ENCODE measurements at regions not wholly inside any gene's neighbourhood (a gene's known extent, or its start where the extent isn't known, plus 50 kb on each side); places are given as distances from the start of the nearest gene placed in this dataset.

GRCh38 chr2:158006961-158007719, 94.5 kb upstream of the UPP2 start:
- DNase-seq = peak; percentile 23 to 39
- Histone ChIP-seq H3K36me3 (ENCODE audit: control insufficient read depth, insufficient read depth, low read length) (no peaks in the 10 kb centered on the region), H3K9me3 (ENCODE audit: control insufficient read depth, low read depth, low read length) (no peaks in the 10 kb centered on the region), H3K4me3 (ENCODE audit: low read length) (no peak overlapping the region), H3K4me1 (ENCODE audit: control insufficient read depth, insufficient read depth, low read length) (peaks cover 6% of the 10 kb centered on the region), H3K27me3 (ENCODE audit: control insufficient read depth, insufficient read depth, low read length) (no peaks in the 10 kb centered on the region), H3K27ac (ENCODE audit: low read length) (no peak overlapping the region)
- WGBS (ENCODE audit: insufficient coverage, low lambda C conversion rate) = no CpG with 5 or more reads among the region's 9 CpGs

GRCh38 chr2:158004126-158004764, 97.4 kb upstream of the UPP2 start:
- 83% methylated on average over 3 of the region's 8 CpGs for WGBS (ENCODE audit: insufficient coverage, low lambda C conversion rate)

GRCh38 chr2:158002079-158002478, 99.6 kb upstream of the UPP2 start:
- DNase-seq = no peak

More at GRCh38 chr2:158004126-158004764, 97.4 kb upstream of the UPP2 start:
- H3K9me3 ChIP-seq (ENCODE audit: control insufficient read depth, low read depth, low read length) = no peaks in the 10 kb centered on the region
- H3K36me3 ChIP-seq (ENCODE audit: control insufficient read depth, insufficient read depth, low read length) = no peaks in the 10 kb centered on the region
- H3K4me1 ChIP-seq (ENCODE audit: control insufficient read depth, insufficient read depth, low read length) = peaks cover 3% of the 10 kb centered on the region
- no peaks in the 10 kb centered on the region for H3K27me3 ChIP-seq (ENCODE audit: control insufficient read depth, insufficient read depth, low read length)
- no peak for DNase-seq
- H3K4me3 ChIP-seq (ENCODE audit: low read length) = no peak overlapping the region
- H3K27ac ChIP-seq (ENCODE audit: low read length) = no peak overlapping the region

GRCh38 chr2:157996799-157997198, 104.9 kb upstream of the UPP2 start:
- no peak for DNase-seq
- H3K27ac ChIP-seq (ENCODE audit: low read length) = no peak overlapping the region
- no peaks in the 10 kb centered on the region for H3K9me3 ChIP-seq (ENCODE audit: control insufficient read depth, low read depth, low read length)
- no peaks in the 10 kb centered on the region for H3K36me3 ChIP-seq (ENCODE audit: control insufficient read depth, insufficient read depth, low read length)
- H3K4me1 ChIP-seq (ENCODE audit: control insufficient read depth, insufficient read depth, low read length) = no peaks in the 10 kb centered on the region
- WGBS (ENCODE audit: insufficient coverage, low lambda C conversion rate) = 0% methylated on average over 1 of the region's 1 CpG
- H3K4me3 ChIP-seq (ENCODE audit: low read length) = no peak overlapping the region
- no peaks in the 10 kb centered on the region for H3K27me3 ChIP-seq (ENCODE audit: control insufficient read depth, insufficient read depth, low read length)

More at GRCh38 chr2:158002079-158002478, 99.6 kb upstream of the UPP2 start:
- H3K4me3 ChIP-seq (ENCODE audit: low read length) = no peak overlapping the region
- H3K36me3 ChIP-seq (ENCODE audit: control insufficient read depth, insufficient read depth, low read length) = no peaks in the 10 kb centered on the region
- no peak overlapping the region for H3K27ac ChIP-seq (ENCODE audit: low read length)
- H3K4me1 ChIP-seq (ENCODE audit: control insufficient read depth, insufficient read depth, low read length) = no peaks in the 10 kb centered on the region
- H3K27me3 ChIP-seq (ENCODE audit: control insufficient read depth, insufficient read depth, low read length) = no peaks in the 10 kb centered on the region
- no CpG with 5 or more reads among the region's 4 CpGs for WGBS (ENCODE audit: insufficient coverage, low lambda C conversion rate)
- H3K9me3 ChIP-seq (ENCODE audit: control insufficient read depth, low read depth, low read length) = no peaks in the 10 kb centered on the region

DNA sequence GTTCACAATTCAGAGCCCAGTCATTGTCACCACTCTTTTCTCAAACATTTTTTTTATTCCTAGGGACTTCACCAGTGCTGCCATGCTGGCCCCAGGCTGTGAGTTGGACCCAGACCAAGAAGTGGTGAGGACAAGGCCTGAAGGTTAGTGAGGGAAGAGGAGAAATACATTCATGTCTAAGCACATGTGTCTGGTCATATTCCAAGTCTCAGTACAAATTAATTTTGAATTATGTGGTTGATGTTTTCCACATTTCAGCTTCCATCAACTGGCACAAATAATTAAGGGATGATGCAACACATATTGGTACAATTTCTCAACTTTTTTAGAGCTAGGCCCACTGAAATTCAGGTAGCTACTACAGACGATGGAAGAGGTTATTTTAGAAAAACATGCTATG, 106.6 kb upstream of the UPP2 start:
- Histone ChIP-seq H3K9me3 (ENCODE audit: control insufficient read depth, low read depth, low read length) (no peaks in the 10 kb centered on the region), H3K36me3 (ENCODE audit: control insufficient read depth, insufficient read depth, low read length) (no peaks in the 10 kb centered on the region), H3K27ac (ENCODE audit: low read length) (no peak overlapping the region), H3K27me3 (ENCODE audit: control insufficient read depth, insufficient read depth, low read length) (no peaks in the 10 kb centered on the region), H3K4me3 (ENCODE audit: low read length) (no peak overlapping the region), H3K4me1 (ENCODE audit: control insufficient read depth, insufficient read depth, low read length) (no peaks in the 10 kb centered on the region)
- WGBS (ENCODE audit: insufficient coverage, low lambda C conversion rate) = 100% methylated on average over 1 of the region's 1 CpG
- DNase-seq = no peak

DNA sequence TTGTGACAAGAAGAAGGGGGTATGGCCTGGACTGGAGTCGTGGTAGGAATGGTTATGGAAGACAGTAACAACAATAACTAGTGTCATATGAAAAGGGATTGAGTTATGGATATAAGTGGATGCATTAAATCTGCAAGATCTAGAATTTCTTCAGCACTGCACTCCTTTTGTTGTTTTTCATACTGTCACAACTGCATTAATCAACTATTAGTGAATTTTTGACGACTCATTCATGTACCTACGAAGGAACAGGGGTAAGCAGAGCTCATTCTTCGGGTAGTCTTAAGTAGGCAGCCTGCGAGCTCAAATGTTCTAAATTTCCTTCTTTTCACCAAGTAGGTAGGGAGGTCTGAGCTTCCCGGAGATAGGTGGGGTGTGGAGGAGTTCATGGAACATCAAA, 109.7 kb upstream of the UPP2 start:
- WGBS (ENCODE audit: insufficient coverage, low lambda C conversion rate) = 100% methylated on average over 1 of the region's 6 CpGs
- Histone ChIP-seq H3K9me3 (ENCODE audit: control insufficient read depth, low read depth, low read length) (no peaks in the 10 kb centered on the region), H3K4me3 (ENCODE audit: low read length) (no peak overlapping the region), H3K4me1 (ENCODE audit: control insufficient read depth, insufficient read depth, low read length) (no peaks in the 10 kb centered on the region), H3K36me3 (ENCODE audit: control insufficient read depth, insufficient read depth, low read length) (no peaks in the 10 kb centered on the region), H3K27ac (ENCODE audit: low read length) (no peak overlapping the region), H3K27me3 (ENCODE audit: control insufficient read depth, insufficient read depth, low read length) (no peaks in the 10 kb centered on the region)
- no peak for DNase-seq

DNA sequence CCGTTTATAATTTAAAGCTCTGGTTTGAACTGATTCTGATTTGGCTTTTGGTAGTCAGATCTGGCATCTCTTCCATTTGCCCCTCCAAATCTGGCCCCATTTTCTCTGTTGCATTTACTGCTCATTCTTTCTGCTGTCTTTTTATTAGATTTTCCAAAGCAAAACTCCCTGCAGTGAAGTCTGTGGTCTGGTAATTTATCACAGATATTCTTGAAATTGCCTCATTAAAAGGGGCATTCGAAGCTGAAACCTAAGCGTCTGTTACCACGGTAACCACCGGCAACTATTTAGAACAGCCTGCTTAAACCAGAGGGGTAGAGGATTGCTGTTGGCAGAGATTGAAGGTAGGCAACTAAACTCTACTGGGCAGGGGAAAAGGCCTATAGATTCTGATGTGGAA, 111.5 kb upstream of the UPP2 start:
- DNase-seq = no peak
- 17% methylated on average over 1 of the region's 5 CpGs for WGBS (ENCODE audit: insufficient coverage, low lambda C conversion rate)
- Histone ChIP-seq H3K4me1 (ENCODE audit: control insufficient read depth, insufficient read depth, low read length) (no peaks in the 10 kb centered on the region), H3K9me3 (ENCODE audit: control insufficient read depth, low read depth, low read length) (no peaks in the 10 kb centered on the region), H3K36me3 (ENCODE audit: control insufficient read depth, insufficient read depth, low read length) (no peaks in the 10 kb centered on the region), H3K27ac (ENCODE audit: low read length) (no peak overlapping the region), H3K4me3 (ENCODE audit: low read length) (no peak overlapping the region), H3K27me3 (ENCODE audit: control insufficient read depth, insufficient read depth, low read length) (no peaks in the 10 kb centered on the region)

DNA sequence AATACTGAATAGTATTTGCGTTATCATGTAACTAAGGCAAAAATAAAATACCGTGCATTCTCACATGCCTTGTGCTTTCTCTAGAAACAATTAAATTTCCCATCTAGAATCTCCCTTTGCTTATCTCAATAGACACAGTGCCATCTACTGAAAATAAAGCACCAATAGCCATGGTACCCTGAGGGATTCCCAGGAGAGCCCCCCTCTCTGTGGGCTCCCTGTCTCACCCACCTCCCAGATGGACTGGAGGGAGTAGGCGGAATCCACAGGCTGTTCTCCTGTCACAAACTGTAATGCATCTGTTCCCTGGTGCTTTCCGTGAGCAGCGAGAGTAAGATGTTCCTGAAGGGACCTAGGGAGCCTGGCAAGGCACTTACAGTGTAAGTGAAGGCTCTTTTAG, 112.4 kb upstream of the UPP2 start:
- H3K4me1 ChIP-seq (ENCODE audit: control insufficient read depth, insufficient read depth, low read length) = no peaks in the 10 kb centered on the region
- DNase-seq = no peak
- H3K27me3 ChIP-seq (ENCODE audit: control insufficient read depth, insufficient read depth, low read length) = no peaks in the 10 kb centered on the region
- H3K27ac ChIP-seq (ENCODE audit: low read length) = no peak overlapping the region
- no peak overlapping the region for H3K4me3 ChIP-seq (ENCODE audit: low read length)
- 83% methylated on average over 1 of the region's 5 CpGs for WGBS (ENCODE audit: insufficient coverage, low lambda C conversion rate)
- H3K9me3 ChIP-seq (ENCODE audit: control insufficient read depth, low read depth, low read length) = no peaks in the 10 kb centered on the region
- H3K36me3 ChIP-seq (ENCODE audit: control insufficient read depth, insufficient read depth, low read length) = no peaks in the 10 kb centered on the region

GRCh38 chr2:157986761-157987160, 110.6 kb upstream of the ACVR1 start:
- H3K4me3 ChIP-seq (ENCODE audit: low read length) = no peak overlapping the region
- no peak overlapping the region for H3K27ac ChIP-seq (ENCODE audit: low read length)
- no peaks in the 10 kb centered on the region for H3K36me3 ChIP-seq (ENCODE audit: control insufficient read depth, insufficient read depth, low read length)
- no peaks in the 10 kb centered on the region for H3K9me3 ChIP-seq (ENCODE audit: control insufficient read depth, low read depth, low read length)
- DNase-seq = no peak
- no peaks in the 10 kb centered on the region for H3K27me3 ChIP-seq (ENCODE audit: control insufficient read depth, insufficient read depth, low read length)
- H3K4me1 ChIP-seq (ENCODE audit: control insufficient read depth, insufficient read depth, low read length) = no peaks in the 10 kb centered on the region

DNA sequence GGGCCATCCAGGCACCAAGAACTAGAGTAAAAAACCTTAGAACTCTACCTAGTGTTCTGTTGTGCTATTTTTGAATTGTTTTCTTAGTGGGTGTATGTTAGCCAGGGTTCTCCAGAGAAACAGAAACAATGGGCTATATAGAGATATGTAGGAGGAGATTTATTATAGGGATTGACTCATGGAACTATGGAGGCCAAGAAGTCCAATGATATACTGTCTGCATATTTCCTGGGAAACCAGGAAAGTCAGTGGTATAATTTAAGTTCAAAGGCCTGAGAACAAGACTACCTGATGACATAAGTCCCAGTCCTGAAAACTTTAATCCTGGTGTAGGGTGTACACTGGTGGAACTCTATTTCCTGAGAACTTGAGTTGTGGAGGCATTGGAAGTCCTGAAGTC, 108.7 kb upstream of the ACVR1 start:
- DNase-seq = no peak

GRCh38 chr2:157980020-157980419, 103.9 kb upstream of the ACVR1 start:
- 100% methylated on average over 1 of the region's 4 CpGs for WGBS (ENCODE audit: insufficient coverage, low lambda C conversion rate)
- Histone ChIP-seq H3K27me3 (ENCODE audit: control insufficient read depth, insufficient read depth, low read length) (no peaks in the 10 kb centered on the region), H3K4me3 (ENCODE audit: low read length) (no peak overlapping the region), H3K36me3 (ENCODE audit: control insufficient read depth, insufficient read depth, low read length) (no peaks in the 10 kb centered on the region), H3K27ac (ENCODE audit: low read length) (no peak overlapping the region), H3K4me1 (ENCODE audit: control insufficient read depth, insufficient read depth, low read length) (no peaks in the 10 kb centered on the region), H3K9me3 (ENCODE audit: control insufficient read depth, low read depth, low read length) (peaks cover 6% of the 10 kb centered on the region)
- DNase-seq = no peak

More for the DNA sequence above, 108.7 kb upstream of the ACVR1 start:
- Histone ChIP-seq H3K9me3 (ENCODE audit: control insufficient read depth, low read depth, low read length) (peaks cover 6% of the 10 kb centered on the region), H3K27me3 (ENCODE audit: control insufficient read depth, insufficient read depth, low read length) (no peaks in the 10 kb centered on the region), H3K4me3 (ENCODE audit: low read length) (no peak overlapping the region), H3K27ac (ENCODE audit: low read length) (no peak overlapping the region), H3K4me1 (ENCODE audit: control insufficient read depth, insufficient read depth, low read length) (no peaks in the 10 kb centered on the region), H3K36me3 (ENCODE audit: control insufficient read depth, insufficient read depth, low read length) (no peaks in the 10 kb centered on the region)

All from large intestine (tissue), 3 donors.